Cardiac muscle cell (in vitro differentiated cells and primary cell): ENCODE measurements at regions not wholly inside any gene's neighbourhood (a gene's known extent, or its start where the extent isn't known, plus 50 kb on each side); places are given as distances from the start of the nearest gene placed in this dataset.

Source experiments
- DNase-seq, 2 donors: peaks; one replicate each; pipeline versions ENCODE4 v3.0.0 to v3.0.0-alpha.2; 2010 to 2017; ENCODE audit warnings: low read depth in 1 of 2, low spot score in 1 of 2
- H3K27ac ChIP-seq: fragments of 200-600 bp; sonication (generic); 2 replicates; pipeline ENCODE4 v1.5.1; 2016
- H3K27me3 ChIP-seq: fragments of 200-600 bp; sonication (generic); 2 replicates; pipeline ENCODE4 v1.6.0; 2016; ENCODE audit warnings: control low read depth
- H3K36me3 ChIP-seq: fragments of 200-600 bp; sonication (generic); 2 replicates; pipeline ENCODE4 v1.5.1; 2016; ENCODE audit warnings: control low read depth
- H3K4me1 ChIP-seq: fragments of 200-600 bp; sonication (generic); 2 replicates; pipeline ENCODE4 v1.8.1; 2017; ENCODE audit warnings: low read depth, mild to moderate bottlenecking, mixed run types
- H3K4me3 ChIP-seq: fragments of 200-600 bp; sonication (generic); 2 replicates; pipeline ENCODE4 v1.5.1; 2016; ENCODE audit warnings: mild to moderate bottlenecking
- H3K9me3 ChIP-seq: fragments of 200-600 bp; sonication (generic); 2 replicates; pipeline ENCODE4 v1.5.1; 2017; ENCODE audit warnings: low read depth, mild to moderate bottlenecking, control low read depth
- CTCF ChIP-seq: IDR thresholded peaks from 2 replicates; pipeline ENCODE4 v1.5.1; 2012; ENCODE audit warnings: low read depth, mild to moderate bottlenecking, low read length

- H3K36me3 ChIP-seq, result no peaks in the 10 kb centered on the region
- TF ChIP-seq CTCF, result no peak
- H3K4me1 ChIP-seq, result no peaks in the 10 kb centered on the region
- no peaks in the 10 kb centered on the region for H3K9me3 ChIP-seq
- no peak overlapping the region for H3K27ac ChIP-seq
- H3K4me3 ChIP-seq, result no peak overlapping the region
- H3K27me3 ChIP-seq, result no peaks in the 10 kb centered on the region
- no peak for DNase-seq
These were observed 619.1 kb upstream of the SOX9 start for GRCh38 chr17:71501711-71502110.

- Histone ChIP-seq H3K9me3 (no peaks in the 10 kb centered on the region), H3K4me3 (no peak overlapping the region), H3K27ac (no peak overlapping the region), H3K4me1 (no peaks in the 10 kb centered on the region), H3K27me3 (no peaks in the 10 kb centered on the region), H3K36me3 (no peaks in the 10 kb centered on the region)
- no peak for TF ChIP-seq CTCF
- no peak for DNase-seq
These were observed 618.4 kb upstream of the SOX9 start for GRCh38 chr17:71502443-71502842.

- Histone ChIP-seq H3K9me3 (no peaks in the 10 kb centered on the region), H3K4me3 (no peak overlapping the region), H3K4me1 (no peaks in the 10 kb centered on the region), H3K27me3 (no peaks in the 10 kb centered on the region), H3K27ac (no peak overlapping the region), H3K36me3 (no peaks in the 10 kb centered on the region)
- DNase-seq, result peak in 1 of 2 donors; percentile 9
- TF ChIP-seq CTCF, result no peak
These were observed 616.9 kb upstream of the SOX9 start for GRCh38 chr17:71503710-71504465.

GRCh38 chr17:71505200-71505599 lies 615.6 kb upstream of the SOX9 start:
- no peak overlapping the region for H3K27ac ChIP-seq
- no peak for DNase-seq
- TF ChIP-seq CTCF, result no peak
- H3K27me3 ChIP-seq, result no peaks in the 10 kb centered on the region
- no peaks in the 10 kb centered on the region for H3K9me3 ChIP-seq
- H3K4me3 ChIP-seq, result no peak overlapping the region
- H3K4me1 ChIP-seq, result no peaks in the 10 kb centered on the region
- no peaks in the 10 kb centered on the region for H3K36me3 ChIP-seq

GRCh38 chr17:71505981-71506380 lies 614.8 kb upstream of the SOX9 start:
- H3K4me3 ChIP-seq, result no peak overlapping the region
- no peak for TF ChIP-seq CTCF
- DNase-seq, result no peak
- H3K27ac ChIP-seq, result no peak overlapping the region
- no peaks in the 10 kb centered on the region for H3K36me3 ChIP-seq
- no peaks in the 10 kb centered on the region for H3K9me3 ChIP-seq
- H3K27me3 ChIP-seq, result no peaks in the 10 kb centered on the region
- H3K4me1 ChIP-seq, result no peaks in the 10 kb centered on the region
